GM12864 (cell line): ENCODE measurements at regions not wholly inside any gene's neighbourhood (a gene's known extent, or its start where the extent isn't known, plus 50 kb on each side); places are given as distances from the start of the nearest gene placed in this dataset.

Experiments used
- DNase-seq: peaks from one replicate; pipeline ENCODE4 v3.0.0-alpha.2; 2011; ENCODE audit warnings: low read depth
- H3K4me3 ChIP-seq: 2 replicates; pipeline ENCODE4 v1.5.1; 2011; ENCODE audit warnings: mild to moderate bottlenecking, low read depth, low read length, control low read depth
- TF ChIP-seq, protein P1 (sequence below): IDR thresholded peaks from 2 replicates; pipeline ENCODE4 v1.5.1; 2011; ENCODE audit warnings: low read depth, mild to moderate bottlenecking, moderate library complexity, low read length, control low read depth, inconsistent platforms; ENCODE audit errors: missing control alignments

DNA sequence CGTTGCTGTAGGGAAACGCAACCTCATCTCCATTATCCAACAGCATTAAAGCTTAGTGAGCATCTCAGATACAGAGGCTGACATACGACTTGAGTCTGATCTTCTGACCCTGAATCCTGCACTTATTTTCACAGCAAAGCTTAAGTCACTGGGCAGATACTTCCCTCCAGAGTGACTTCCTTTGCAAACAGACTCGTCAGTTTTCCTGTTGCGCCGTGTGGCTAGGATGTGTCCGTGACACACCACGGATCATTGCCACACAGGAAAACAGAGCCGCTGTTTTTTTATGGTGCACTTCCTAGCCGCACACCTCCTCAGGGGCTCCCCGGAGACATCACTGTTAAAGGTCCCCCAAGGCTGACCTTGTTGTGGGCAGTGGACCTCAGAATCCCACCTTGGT lies 94.9 kb upstream of the MKI67 start:
- no peak for DNase-seq
- no peak overlapping the region for H3K4me3 ChIP-seq
- TF ChIP-seq, protein P1, sequence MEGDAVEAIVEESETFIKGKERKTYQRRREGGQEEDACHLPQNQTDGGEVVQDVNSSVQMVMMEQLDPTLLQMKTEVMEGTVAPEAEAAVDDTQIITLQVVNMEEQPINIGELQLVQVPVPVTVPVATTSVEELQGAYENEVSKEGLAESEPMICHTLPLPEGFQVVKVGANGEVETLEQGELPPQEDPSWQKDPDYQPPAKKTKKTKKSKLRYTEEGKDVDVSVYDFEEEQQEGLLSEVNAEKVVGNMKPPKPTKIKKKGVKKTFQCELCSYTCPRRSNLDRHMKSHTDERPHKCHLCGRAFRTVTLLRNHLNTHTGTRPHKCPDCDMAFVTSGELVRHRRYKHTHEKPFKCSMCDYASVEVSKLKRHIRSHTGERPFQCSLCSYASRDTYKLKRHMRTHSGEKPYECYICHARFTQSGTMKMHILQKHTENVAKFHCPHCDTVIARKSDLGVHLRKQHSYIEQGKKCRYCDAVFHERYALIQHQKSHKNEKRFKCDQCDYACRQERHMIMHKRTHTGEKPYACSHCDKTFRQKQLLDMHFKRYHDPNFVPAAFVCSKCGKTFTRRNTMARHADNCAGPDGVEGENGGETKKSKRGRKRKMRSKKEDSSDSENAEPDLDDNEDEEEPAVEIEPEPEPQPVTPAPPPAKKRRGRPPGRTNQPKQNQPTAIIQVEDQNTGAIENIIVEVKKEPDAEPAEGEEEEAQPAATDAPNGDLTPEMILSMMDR = no peak

DNA sequence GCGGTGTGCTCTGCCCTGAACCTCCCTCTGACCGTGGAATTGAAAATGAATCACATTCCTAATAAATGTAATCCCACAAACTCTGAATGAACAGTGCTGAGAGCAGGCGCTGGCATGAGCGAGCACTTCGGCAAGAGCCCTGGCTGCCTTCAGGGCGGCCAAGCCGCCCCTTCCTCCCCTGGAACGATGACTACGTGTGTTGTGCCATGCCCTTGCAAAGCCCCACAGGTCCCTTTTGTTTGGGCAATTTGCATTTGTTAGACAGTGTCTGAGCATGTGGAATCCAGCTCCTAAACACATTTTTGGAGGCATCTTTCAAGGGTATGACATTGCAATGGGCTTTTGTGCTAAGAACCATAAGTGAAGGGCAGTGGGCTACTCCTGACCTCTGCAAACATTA lies 95.6 kb upstream of the MKI67 start:
- no peak for DNase-seq
- TF ChIP-seq, protein P1 = no peak
- H3K4me3 ChIP-seq = no peak overlapping the region

DNA sequence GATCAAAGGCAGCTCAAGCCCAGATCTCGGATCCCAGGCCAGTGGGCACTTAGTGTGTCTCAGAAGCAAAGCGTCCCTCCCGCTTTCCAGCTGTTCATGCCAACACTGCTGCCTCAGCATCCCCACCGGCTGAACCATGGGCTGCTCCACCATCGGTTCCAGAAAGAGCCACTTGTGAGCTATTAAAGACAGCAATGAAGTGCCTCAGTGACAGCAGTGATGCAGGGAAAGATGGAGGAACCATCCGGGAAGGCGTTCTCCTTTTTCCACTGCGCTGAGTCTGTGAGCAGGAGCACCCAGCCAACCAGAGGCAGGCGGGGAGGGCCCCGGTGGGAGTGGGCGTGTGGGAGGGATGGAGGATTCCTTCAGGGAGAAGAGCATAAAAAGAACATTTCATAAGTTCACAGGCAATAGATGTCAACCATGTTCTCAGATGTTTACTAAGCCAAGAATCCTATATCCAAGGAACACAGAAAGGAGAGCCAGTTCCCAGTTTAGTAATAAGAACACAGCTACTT lies 96.2 kb upstream of the MKI67 start:
- DNase-seq = no peak
- TF ChIP-seq, protein P1 = no peak
- H3K4me3 ChIP-seq = no peak overlapping the region

DNA sequence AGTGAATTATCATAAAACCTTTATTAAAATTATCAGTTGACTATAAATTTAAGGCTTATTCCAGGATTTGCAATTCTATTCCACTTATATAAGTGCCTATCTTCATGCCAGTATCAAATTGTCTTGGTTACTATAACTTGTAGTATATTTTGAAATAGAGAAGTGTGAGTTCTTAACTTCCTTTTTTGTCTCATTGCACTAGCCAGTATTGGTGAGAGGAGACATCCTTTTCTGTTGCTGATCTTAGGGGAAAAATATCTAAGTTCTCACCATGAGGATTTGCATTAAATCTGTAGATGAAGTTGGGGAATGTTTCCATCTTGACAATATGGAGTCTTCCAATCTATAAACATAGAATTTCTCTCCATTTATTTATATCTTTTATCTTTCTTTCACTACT lies 104.2 kb upstream of the MKI67 start:
- no peak for DNase-seq
- TF ChIP-seq, protein P1 = no peak
- no peak overlapping the region for H3K4me3 ChIP-seq

DNA sequence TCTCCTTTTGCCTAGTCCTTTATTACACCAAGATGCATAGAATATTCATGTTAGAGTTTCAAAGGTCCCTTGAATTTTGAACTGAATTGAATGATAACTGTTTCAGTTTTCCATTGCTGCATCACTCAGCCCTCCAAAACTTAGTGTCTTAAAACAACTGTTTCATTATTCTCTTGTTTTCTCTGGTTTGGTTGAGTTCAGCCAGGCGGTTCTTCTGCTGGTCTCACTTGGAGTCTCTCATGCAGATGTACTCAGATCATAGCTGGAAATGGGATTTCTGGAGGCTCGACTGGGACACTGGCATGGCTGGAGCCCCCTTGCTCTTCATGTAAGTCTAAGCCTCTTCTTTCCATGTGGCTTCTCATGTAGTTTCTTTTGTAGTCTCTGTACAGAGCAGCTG lies 107.2 kb upstream of the MKI67 start:
- TF ChIP-seq, protein P1 = no peak
- no peak overlapping the region for H3K4me3 ChIP-seq
- no peak for DNase-seq

DNA sequence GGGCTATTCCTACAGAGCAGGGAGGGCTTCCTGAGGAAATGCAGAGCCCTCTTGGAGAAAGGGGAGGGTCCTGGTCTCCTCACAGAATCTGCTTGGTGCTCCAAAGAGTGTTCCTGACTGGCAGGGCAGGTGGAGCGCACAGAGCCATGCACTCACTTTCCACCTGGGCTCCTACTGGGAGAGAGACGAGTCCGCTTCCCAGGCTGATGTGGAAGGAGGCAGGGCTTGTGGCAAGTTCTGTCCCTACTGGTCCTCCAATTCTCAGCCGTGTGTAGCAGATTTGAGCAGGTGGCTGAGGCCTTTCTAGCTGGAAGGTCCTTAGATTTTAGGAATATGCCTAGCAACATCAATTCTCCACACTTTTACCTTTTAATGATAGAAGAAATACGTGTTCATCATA lies 111.5 kb upstream of the MKI67 start:
- TF ChIP-seq, protein P1 = no peak
- no peak for DNase-seq
- H3K4me3 ChIP-seq = no peak overlapping the region

DNA sequence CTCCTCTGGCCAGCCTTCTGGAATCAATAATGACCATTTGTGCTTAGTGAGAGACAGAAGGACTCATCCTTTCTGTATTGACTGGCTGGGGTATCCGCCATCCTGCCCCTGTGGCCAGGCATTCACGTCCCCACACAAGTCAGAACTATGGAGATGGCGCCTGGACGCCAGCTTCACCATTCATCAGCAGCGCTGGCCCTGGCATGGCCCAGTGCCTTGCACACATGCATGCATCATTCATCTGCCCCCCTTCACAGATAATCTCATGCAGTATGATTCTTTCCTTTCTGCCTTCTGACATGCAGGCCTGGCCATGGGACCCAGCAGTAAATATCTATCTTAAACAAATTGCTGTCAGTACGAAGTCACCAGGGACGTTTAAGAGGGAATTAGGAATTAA lies 114.8 kb upstream of the MKI67 start:
- TF ChIP-seq, protein P1 = no peak
- DNase-seq = no peak
- H3K4me3 ChIP-seq = no peak overlapping the region
